Fibroblast of pulmonary artery (primary cell): ENCODE measurements at regions not wholly inside any gene's neighbourhood (a gene's known extent, or its start where the extent isn't known, plus 50 kb on each side); places are given as distances from the start of the nearest gene placed in this dataset.
A peak's percentile ranks its signal among the peaks of the same experiment; 100 is the strongest.
"Not testable (repeated sequence)": the region's sequence is repeated elsewhere in the genome, so short reads cannot be mapped to it uniquely, and the experiment has no call there.

ENCODE experiments used
- DNase-seq: peaks from one replicate; pipeline ENCODE4 v3.0.0-alpha.2; 2010; ENCODE audit warnings: low read depth
- H3K4me3 ChIP-seq: replicated peaks from 2 replicates; pipeline ENCODE4 v1.5.1; 2011; ENCODE audit warnings: low read depth, mild to moderate bottlenecking, control low read depth, low read length, moderate library complexity
- TF ChIP-seq, protein P1 (sequence below): IDR thresholded peaks from 2 replicates; pipeline ENCODE4 v1.5.1; 2011; ENCODE audit warnings: mild to moderate bottlenecking, control low read depth, low read length, inconsistent platforms; ENCODE audit errors: missing control alignments

DNA sequence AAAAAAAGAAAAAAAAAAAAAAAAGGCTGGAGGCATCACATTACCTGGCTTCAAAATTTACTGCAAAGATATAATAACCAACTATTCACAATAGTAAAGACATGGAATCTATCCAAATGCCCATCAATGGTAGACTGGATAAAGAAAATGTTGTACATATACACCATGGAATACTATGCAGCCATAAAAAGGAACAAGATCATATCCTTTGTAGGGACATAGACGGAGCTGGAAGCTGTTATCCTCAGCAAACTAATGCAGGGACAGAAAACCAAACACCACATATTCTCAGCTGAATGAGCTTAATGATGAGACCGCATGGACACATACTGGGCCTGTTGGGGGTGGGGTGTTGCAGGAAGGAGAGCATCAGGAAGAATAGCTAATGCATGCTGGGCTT, 330.5 kb downstream of the SRGAP2C start:
- TF ChIP-seq, protein P1, sequence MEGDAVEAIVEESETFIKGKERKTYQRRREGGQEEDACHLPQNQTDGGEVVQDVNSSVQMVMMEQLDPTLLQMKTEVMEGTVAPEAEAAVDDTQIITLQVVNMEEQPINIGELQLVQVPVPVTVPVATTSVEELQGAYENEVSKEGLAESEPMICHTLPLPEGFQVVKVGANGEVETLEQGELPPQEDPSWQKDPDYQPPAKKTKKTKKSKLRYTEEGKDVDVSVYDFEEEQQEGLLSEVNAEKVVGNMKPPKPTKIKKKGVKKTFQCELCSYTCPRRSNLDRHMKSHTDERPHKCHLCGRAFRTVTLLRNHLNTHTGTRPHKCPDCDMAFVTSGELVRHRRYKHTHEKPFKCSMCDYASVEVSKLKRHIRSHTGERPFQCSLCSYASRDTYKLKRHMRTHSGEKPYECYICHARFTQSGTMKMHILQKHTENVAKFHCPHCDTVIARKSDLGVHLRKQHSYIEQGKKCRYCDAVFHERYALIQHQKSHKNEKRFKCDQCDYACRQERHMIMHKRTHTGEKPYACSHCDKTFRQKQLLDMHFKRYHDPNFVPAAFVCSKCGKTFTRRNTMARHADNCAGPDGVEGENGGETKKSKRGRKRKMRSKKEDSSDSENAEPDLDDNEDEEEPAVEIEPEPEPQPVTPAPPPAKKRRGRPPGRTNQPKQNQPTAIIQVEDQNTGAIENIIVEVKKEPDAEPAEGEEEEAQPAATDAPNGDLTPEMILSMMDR = no peak
- H3K4me3 ChIP-seq = no peak overlapping the region
- no peak for DNase-seq

DNA sequence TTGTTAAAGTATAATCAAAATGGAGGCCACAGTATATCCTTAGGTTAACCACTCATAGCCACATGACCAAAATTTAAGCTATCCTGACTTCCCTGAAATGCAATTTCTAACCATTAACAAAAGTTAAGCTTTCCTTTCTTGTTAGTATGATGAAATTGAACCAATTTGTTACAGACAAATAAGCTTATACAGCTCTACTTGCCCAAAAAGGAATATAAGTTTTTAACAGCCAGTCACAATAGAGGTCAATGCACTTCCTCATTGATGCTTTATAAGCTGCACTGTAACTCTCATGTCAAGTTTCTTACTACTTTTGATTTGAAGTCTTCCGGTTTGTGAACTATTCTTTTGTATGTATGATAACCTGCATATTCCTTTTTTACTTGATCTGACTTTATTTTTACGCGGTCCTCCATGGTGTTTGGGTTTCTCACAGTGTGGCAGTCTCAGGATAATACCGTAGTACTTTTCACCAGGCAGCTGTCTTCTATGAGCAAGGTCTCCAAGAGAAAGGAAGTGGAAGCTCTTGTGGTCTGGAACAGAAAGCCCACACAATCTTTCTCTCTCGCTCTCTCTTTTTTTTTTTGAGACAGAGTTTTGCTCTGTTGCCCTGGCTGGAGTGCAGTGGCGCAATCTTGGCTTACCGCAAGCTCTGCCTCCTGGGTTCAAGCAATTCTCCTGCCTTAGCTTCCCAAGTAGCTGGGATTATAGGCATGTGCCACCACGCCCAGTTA, 331.6 kb downstream of the SRGAP2C start:
- no peak overlapping the region for H3K4me3 ChIP-seq
- TF ChIP-seq, protein P1 = no peak
- DNase-seq = no peak

DNA sequence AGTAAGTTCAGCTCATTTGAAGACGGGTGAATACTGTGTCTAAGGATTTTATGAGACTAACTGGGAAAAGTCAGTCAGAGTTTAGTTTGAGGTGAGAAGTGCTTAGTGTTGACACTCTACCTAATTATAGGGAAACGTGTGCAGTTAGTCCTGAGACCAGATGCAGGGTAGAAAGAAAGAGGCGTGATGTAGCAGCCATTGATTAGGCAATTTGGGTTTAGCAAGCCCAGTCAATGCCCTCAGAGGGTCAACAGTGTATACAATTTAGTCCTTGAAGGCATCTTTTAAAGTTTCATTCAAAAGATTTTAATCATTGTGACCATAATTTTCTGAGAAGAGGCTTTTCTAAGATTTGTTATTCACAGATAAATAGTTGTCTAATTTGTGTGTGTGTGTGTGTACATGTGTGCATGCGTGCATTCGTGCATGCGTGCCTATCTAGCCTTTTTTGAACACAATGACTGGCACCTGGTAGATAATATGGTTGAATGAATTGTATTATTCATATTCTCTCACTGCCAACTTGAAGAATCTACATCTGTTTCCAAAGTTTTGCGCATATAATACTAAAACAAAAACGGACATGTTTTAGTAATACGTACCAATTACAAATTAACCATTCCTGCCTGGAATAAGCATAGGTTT, 332.9 kb downstream of the SRGAP2C start:
- no peak overlapping the region for H3K4me3 ChIP-seq
- no peak for DNase-seq
- TF ChIP-seq, protein P1 = no peak

DNA sequence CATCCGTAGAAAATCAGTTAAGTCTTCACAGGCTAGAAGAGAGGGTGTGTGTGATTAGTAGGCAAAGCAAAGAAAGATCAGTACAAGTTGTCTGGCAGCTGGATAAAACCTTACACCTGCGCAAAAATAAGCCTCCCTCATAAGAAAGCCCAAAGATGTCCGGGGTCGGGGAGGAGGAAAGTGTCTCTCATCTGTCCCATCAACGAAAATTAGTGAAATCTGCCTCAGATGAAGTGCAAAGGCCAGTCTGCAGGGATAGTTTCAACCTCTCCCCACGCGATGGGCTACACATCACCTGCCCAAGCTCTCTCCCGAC, 333.9 kb downstream of the SRGAP2C start:
- DNase-seq = no peak
- TF ChIP-seq, protein P1 = no peak
- peak overlapping the region; percentile 34 for H3K4me3 ChIP-seq

DNA sequence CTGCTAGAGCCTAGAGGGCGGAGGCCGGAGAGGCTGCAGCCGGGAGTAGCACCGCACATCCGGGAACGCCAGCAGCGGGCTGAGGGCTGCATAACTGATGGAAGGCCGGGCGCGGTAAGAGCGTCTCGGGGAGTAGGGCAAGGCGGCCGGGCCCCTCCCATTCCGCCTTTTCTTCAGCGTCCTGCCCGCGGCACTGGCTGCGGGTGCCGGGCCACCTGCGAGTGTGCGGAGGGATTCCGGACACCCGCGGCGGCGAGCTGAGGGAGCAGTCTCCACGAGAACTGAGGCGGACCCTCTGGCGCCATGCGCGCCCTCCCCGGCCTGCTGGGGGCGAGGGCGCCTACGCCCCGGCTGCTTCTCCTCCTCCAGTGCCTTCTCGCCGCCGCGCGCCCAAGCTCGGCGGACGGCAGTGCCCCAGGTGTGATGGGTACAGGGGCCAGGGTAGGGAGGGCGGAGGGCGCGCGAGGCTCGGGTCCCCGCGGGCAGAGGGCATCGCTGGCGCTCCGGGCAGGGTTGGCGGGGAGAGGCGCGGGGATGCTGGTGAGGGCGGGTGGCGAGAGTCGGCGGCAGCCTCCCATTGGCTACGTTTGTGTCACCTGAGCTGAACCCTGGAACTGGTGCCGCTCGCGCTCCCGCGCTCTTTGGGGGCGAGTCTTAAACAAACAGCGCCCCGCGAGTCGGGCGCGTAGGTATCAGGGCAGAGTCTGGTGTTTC, 334.4 kb downstream of the SRGAP2C start:
- DNase-seq = no peak
- TF ChIP-seq, protein P1 = no peak

DNA sequence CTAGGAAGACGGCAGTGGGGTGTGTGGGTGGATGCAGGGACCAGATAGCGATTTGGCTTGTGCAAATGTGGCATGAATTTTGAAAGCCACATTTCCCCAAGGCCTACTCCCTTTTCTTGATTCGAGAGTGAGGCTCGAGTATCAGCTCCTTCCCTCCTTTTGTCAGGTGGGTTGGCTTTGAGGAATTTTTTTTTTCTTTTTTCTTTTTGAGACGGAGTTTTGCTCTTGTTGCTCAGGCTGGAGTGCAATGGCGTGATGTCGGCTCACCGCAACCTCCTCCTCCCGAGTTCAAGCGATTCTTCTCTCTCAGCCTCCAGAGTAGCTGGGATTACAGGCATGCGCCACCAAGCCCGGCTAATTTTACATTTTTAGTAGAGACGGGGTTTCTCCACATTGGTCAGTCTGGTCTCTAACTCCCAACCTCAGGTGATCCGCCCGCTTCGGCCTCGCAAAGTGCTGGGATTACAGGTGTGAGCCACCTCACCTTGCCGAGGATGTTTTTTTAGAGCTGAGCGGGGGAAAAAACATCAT, 335.0 kb downstream of the SRGAP2C start:
- peak overlapping the region; percentile 34 for H3K4me3 ChIP-seq
- DNase-seq = not testable (repeated sequence)

More for the DNA sequence above, 334.4 kb downstream of the SRGAP2C start:
- H3K4me3 ChIP-seq = peak overlapping the region; percentile 34

DNA sequence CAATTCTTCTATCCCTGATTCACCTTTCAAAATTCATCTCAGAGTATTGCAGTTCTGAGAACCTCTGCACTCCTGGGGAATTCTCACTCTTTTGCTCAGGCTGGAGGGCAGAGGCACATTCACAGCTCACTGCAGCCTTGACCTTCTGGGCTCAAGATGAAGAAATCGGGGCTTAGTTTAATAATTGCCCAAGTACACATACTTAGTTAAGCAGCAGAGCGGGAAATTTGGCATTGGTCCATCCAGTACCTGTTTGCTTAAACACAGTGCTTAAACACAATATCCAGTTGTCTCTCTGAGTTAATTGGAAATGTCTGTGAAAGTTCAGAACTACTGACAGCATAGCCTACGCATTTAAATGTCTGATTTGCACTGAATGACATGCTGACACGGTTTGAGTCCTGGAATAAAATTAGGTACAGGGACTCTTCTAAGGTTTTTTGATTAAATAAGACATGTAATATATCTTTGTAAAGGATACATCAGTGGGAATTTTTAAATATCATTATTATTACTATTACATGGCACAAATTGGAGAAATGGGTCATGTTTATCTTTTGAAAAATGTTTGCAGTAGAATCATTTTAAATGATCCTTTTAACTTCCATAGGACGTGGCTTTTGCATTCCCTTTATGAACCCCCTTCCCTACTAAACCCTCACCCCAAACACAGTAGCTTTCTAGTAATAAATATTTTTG, 337.4 kb downstream of the SRGAP2C start:
- TF ChIP-seq, protein P1 = no peak
- no peak overlapping the region for H3K4me3 ChIP-seq
- no peak for DNase-seq

DNA sequence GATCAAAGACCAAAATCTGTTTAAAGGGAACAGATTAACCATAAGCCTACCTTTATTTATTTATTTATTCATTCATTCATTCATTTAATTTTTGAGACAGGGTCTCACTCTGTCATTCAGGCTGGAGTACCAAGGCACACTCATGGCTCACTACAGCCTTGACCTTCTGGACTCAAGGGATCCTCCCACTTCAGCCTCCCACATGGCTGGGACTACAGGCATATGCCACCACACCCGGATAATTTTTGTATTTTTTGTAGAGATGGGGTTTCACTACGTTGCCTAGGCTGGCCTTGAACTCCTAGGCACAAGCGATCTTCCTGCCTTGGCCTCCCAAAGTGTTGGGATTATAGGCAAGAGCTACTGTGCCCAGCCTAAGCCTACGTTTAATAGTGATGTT, 338.3 kb downstream of the SRGAP2C start:
- DNase-seq, H3K4me3 ChIP-seq: not testable (repeated sequence)
